ENCODE measurements at regions not wholly inside any gene's neighbourhood (a gene's known extent, or its start where the extent isn't known, plus 50 kb on each side); places are given as distances from the start of the nearest gene placed in this dataset.

DNA sequence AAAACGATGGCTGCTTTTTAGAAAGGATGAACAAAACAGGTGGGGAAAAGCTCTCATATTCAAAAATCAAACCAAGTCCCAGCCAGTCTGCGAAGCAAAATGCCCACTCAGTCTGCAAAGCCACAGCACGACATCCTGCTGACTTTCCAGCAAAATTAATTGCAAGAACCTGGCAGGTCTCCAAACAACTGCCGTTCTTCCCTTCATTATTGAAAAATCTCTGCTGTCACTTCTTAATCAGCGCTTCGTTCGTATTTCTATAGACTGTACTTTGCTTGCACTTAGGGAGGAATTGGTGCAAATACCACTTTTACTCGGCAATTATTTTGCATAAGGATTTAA, 222.4 kb downstream of the CBLN4 start:
- no peak for DNase-seq (ENCODE audit: low spot score)

DNA sequence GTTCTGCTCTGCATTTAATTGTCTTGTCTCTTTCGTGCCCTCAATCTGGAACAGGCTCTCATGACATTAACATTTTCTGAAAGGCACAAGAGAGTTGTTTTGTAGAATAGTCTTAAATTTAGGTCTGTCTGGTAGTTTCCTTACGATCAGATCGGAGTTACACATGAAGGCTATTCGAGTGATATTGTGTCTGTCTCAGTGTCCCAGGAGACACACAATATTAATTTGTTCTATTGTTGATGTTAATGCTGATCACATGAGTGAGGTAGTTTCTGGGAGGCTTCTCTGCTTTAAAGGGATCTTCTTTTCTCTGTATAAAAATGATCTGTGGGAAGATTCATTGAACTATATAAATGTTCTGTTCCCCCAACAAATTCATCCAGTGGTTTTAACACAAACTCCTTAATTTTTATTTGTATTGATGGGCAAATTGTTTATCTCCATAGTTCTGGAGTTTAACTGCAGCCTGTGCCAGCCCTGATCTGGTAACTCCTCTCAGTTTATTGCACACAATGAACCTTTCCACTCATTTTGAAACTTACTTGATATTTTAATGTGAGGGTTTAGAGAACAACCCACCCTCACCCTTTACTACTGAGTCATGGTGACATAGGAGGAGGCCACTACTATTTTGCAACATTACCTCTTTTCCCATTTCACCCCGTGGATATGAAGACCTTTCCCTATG, 223.0 kb downstream of the CBLN4 start:
- no peak for DNase-seq (ENCODE audit: low spot score)

DNA sequence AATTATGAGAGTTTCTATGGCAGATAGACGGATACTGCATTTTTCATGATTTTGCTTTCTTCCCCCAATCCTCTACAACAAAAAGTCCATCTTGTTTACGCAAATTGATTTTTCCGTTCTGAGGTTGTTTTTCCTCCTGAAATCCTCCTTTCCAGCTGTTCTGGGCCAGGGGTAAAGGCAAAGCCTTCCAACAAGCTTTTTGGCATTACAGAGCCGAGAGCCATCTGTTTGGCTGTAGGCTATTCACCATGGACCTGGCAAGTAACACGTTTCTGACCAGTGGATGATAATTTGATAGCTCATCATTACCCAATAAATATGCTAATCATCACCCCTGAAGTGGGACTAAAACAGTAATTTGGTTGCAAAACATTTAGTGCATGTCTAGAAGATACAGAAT, 226.5 kb downstream of the CBLN4 start:
- DNase-seq (ENCODE audit: low spot score), result no peak

DNA sequence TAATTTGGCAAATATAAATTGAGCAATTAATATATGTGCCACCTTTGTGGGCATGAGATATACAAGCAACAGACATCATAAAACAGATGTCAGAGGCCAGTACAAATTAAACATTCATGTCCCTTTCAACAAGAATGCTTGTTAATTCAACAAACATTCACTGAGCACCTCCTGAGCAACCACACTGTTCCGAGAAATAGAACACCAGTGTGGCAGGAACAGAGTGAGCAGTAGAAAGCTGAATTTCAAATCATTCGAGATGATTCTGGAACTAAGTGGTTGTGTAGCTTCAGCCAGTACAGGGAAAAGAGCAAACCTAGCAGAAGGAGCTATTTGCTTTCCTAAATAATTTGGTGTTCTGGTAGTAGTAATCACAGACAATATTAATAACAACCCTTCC, 227.7 kb downstream of the CBLN4 start:
- no peak for DNase-seq (ENCODE audit: low spot score)

DNA sequence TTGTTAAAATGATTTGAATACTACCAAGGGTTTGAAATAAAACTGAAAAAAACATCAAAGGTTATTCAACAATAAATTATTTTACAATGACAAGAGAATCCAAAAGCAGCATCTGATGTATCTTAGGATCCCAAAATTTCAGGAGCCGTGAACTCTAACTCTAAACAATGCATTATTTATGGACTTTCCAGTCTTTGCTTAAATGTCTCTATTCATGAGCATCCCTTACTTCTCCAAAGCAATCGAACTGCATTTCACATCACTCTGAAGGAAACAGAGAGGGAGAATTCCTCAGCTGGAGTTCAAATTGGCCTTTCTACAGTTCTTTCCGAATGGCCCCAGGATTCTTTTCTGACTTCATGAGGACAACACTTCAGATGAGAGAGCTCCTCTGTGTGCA, 229.1 kb downstream of the CBLN4 start:
- no peak for DNase-seq (ENCODE audit: low spot score)

DNA sequence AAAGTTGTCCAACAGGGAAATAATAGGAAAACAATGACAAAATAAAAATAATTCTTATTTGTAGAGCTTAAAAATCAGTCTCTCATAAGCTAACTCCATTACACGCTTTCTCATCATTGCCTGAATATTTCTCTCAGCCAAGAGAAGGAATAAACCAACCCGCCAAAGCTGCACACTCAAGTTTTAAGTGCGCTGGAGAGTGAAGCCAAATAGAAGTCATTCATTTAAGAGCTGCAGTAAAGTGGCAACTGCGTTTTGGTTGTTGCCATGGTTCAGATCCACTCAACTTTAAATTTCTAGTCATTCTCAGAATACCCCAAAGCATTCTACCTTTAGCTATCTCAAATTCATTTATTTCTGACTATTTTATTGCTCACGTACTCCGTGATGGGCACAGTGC, 230.7 kb downstream of the CBLN4 start:
- no peak for DNase-seq (ENCODE audit: low spot score)

DNA sequence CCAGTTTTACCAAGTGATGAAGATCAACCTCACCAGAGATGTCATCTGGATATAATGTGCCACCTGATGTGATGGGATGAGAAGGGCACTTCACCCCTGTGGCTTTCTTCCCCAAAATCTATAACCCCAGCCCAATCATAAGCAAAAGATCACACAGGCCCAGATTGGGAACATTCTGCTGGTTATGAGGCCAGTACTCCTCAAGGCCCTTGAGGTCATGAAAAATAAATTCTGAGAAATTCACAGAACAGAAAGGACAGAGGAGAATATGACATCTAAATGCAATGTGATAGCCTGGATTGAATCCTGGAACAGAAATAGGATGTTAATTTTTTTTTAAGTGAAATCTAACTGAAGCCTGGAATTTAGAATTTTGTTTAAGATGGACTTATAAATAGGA, 243.5 kb downstream of the CBLN4 start:
- no peak for DNase-seq (ENCODE audit: low spot score)

DNA sequence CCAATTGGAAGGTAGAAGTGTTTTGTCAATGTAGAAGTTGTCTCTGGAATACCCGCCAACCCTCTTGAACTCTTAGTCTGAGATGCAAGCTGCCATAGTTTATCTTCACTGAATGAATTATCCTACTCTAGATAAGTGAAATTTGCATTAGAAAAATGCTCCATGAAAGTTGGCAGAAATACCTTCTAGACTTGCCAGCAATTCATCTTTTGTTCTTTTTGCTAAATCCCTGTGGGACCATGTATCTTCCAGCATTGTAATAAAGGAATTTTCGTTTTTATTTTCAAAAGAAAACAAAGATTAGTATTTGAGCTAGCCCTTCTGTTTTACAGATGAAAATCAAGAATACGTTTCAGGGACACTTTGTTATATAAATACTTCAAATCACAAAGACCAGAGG, 244.2 kb downstream of the CBLN4 start:
- no peak for DNase-seq (ENCODE audit: low spot score)

DNA sequence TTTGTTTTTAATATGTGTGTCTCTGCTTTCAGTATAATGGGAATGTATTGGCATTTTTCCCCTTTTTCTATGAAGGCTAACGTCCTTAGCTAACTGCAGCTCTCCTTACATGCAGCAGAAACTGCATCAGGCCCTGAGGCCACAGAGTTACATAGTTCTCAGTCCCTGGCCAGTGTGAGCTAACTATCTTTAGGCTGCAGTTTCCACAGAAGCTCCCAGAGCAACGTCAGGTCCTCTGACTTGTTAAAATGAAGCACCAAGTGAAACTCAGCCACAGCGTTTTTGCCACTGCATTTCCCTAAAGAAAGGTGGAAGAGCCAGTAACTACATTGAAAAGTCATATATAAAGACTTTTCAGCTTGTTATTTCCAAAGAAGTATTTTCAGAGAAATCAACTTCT, 244.7 kb downstream of the CBLN4 start:
- no peak for DNase-seq (ENCODE audit: low spot score)

DNA sequence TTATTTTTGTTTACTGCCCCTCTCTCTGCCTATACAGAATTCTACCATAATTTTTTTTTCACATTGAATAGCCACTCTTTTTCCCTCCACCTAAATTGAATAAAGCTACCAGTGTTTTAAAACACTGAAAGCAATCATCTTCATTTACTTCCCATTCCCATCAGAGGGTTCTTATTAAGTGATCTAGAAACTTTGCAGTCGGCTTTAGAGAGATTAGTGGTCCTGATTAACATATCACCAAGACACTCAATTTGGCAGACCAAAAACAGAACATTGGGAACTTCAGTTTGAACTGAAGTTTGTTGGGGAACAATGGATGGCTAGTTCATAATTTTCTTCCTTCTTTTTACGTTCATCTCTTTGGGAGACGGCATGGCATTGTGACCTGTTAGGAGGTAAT, 249.5 kb downstream of the CBLN4 start:
- no peak for DNase-seq (ENCODE audit: low spot score)

DNA sequence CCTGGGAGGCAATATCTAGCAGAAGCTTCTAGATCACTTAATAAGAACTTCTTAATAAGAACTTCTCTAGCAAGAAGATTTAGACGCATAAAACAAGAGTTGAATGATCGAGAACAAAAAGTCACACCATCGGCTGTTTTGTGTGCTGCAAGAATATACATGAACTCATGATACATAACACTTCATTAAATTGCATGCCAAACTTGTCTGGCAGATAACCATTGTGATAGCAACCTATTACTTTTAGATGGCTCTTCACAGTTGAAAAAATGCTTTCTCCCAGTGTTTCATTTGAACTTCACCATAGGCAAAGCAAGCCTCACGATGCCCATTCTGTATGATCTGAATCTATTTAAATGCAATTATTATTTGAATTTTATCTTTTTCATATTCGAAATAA, 249.9 kb downstream of the CBLN4 start:
- no peak for DNase-seq (ENCODE audit: low spot score)

DNA sequence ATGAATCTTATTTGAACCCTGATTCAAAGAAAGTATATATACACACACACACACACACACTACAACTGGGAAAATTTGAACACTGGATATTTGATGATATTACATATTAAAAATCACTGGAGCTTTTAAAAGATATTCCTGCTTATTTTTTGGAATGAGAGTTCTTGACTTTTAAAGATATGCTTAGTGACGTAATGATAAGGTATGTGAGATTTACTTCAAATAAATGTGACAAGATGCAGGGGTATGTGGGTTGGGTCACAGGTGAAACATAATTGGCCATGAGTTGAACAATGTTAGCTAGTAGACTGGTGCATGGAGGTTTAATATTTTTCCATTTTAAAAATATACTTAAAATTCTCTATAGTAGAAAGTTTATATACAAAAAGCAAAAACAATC, 258.6 kb downstream of the CBLN4 start:
- no peak for DNase-seq (ENCODE audit: low spot score)

DNA sequence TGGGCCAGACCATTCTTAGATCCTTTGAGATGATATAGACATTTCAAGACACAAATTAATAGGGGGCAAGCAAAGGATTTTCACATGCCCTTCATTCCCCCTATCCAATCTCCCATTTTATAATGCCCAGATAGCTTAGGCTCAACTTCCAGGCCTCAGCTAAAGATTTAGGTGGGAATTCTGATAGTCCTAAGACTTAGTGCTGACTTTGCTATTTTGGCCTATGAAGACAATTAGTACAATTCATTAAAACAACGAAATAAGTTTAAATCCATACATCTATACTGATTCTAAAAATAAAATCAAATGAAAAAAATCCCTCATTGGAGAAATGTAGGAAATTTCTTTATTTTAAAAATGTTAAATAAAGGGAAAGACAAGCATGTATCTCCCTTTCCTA, 259.5 kb downstream of the CBLN4 start:
- no peak for DNase-seq (ENCODE audit: low spot score)

DNA sequence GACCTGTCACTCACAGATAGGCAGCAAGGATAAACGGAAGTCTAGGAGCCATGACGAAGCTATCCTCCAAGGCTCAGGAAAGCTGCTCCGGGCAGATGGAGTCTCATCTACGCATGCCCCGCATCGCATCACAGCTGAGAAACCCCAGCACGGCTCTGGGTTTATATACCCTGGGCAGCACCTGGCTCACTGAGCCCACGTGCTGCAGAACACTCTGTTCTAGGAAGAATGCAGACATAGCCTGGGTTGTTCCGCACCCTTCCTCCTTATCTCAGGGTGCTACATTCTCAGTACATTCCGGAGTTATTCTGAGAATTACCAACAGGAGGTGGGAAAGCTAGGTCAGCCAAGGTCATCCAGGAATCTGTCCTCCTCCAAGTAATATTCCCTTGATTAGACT, 260.4 kb downstream of the CBLN4 start:
- no peak for DNase-seq (ENCODE audit: low spot score)

DNA sequence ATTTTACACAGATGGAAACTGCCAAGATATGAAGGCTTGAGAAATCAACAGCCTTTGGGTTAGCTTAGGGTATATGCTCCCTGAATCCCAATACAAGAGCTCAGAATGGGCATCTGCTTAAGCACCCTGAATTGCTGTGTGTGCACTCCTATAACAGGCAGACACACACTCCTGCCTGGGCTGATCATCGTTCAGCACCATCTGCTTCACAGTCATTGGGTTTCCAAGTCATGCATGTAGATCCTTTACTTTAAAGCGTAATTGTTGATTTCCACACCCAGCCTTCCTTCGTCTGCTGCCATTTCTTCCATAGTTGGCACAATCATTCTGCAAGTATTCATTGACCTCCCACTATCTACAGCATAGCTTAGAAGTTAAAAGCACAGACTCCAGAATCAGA, 263.5 kb downstream of the CBLN4 start:
- no peak for DNase-seq (ENCODE audit: low spot score)

DNA sequence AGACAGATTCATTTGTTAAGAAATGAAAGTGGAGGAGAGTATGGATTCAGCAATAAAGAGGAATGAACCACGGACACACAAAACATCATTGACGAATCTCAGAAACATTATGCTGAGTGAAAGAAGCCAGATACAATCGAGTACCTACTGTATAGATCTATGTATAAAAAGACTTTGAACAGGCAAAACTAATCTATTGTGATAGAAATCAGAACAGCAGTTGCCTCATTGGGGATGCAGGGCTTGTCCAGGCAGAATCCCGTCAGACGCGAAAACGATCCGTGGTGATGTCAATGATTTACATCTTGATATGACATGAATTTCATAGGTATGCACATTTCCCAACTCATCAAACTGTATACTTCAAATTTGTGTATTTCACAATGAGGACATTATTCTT, 265.2 kb downstream of the CBLN4 start:
- no peak for DNase-seq (ENCODE audit: low spot score)

DNA sequence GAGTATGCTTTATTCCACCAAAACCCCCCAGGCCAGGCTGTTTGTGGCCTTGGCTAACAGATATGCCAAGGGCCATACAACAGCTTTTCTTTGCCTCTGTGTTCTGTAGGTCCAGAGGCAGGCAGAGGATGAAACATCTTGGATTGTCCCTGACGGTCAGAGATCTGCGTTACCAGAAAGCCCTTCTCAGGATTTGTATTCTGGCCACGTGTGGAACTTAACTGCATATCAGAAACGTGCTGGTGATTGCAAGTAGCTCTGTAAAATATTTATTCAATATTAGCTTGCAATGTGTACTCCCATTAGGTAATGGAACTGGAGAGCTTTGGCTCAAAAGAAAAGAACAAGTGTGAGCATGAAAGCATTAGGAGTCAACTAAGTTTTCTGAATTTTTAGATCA, 275.0 kb downstream of the CBLN4 start:
- no peak for DNase-seq (ENCODE audit: low spot score)

DNA sequence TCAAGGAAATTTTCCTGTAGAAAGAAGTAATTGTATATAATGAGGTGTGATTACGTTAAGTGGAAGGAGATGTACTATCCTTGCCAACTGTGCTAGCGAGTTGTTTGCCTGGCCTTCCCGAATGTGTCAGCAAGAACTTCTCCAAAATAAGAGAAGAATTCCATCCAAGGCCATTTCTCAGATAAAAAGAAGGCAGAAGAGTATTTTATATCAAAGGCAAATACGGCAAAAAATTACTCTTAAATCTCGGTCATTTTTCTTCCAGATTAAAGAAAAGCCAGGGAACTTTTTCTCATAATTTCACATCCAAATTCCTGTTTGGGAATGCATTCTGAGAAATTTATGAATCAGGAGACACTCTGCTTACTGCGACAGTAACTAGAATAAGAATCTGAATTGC, 290.6 kb downstream of the CBLN4 start:
- no peak for DNase-seq (ENCODE audit: low spot score)

DNA sequence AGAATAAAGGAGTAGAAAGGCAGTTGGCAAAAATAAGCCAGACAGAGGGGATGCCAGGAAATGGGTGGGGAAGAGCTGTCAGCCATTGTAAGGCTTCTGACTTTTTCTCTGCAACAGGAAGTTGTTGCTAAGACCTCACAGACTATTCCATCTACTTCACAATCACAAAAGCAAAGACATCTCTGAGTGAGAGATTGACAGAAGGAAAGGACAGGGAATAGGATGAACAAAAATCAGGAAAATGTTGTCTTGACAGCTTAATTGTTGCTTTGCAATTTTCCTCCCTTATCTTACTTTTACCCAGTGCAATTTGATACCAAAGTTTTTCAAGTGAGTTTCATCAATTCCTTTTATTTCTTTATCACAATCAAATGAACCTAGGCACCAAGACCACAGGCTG, 291.2 kb downstream of the CBLN4 start:
- no peak for DNase-seq (ENCODE audit: low spot score)

DNA sequence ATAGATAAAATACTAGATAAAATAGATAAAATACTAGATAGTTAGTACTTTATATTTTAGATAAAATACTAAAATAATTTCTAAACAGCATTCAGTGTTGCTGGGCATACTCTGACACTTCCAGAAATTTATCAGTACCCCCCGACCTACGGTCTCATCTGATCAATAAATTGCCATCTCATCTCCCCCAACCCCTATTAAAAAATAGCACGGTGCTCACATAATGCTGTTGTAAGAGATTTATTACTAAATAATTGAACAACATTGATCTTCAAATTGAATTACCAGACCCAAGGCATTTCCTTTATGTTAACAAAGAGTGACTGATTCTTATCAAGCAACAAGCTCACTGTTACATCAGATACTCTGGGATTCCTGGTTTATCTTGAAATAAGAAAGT, 300.9 kb downstream of the CBLN4 start:
- no peak for DNase-seq (ENCODE audit: low spot score)

DNA sequence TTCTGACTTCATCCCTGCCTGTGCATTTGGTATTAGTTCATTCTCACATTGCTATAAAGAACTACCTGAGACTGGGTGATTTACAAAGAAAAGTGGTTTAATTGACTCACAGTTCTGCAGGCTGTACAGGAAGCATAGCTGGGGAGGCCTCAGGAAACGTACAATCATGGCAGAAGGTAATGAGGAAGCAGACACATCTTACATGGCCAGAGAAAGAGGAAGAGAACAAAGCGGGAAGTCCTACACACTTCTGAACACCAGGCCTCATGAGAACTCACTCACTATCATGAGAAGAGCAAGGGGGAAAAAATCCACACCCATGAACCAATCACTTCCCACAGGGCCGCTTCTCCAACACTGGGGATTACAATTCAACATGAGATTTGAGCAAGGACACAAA, 303.9 kb downstream of the CBLN4 start:
- no peak for DNase-seq (ENCODE audit: low spot score)

DNA sequence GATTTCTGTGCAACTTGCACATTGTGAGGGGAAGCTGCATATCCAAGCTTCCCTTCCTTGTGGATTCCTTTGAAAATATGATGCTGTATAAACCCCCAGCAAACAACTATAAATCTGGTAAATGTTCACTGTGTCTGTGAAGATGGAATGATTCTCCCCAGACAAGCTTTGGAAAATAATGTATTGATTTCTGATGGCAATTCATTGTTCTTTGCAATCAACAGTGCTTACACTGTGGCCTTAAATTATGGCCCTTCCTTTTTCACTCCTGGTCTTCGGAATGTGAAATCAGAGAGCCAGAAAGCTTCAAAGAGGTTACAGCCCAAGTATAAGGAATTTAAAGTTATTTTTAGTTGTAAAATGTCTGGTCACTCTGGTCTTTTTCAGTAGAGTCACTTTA, 308.8 kb downstream of the CBLN4 start:
- DNase-seq (ENCODE audit: low spot score), result no peak

DNA sequence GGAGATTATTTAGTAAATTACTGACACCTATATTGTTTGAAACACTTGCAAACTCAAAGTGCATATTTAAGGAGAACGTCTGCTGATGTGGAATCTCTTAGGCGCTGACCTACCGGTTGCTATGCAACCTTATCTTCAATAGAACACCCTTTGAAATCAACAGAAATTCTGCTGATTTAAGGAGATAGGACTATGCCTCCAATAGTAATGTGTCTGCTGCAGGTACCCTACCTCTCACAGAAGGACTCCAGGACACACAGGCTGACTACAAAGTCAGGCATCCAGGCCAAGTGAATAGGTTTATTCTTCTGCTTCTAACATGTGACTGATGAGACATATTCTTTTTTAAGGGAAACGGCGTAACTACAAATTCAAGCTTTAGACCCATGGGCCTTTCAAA, 311.7 kb downstream of the CBLN4 start:
- no peak for DNase-seq (ENCODE audit: low spot score)

DNA sequence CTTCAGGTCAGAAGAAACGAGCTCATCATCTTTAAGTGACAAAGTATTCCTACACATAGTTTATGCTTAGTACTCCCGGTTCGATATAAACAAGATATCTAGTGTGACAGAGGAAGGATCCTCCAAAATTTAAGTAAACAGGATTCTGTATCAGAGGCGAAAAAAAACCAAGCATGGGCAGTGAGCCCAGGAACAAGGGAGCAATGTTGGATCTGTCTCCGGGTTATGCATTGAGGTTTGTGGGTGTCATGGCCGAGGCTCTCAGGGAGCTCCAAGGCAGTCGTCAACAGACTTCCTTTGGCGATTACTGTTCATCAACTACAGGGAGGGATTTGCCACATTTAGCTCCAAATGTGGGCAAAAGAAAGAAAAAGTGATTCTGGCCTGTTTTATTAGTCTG, 319.5 kb downstream of the CBLN4 start:
- DNase-seq (ENCODE audit: low spot score), result no peak

DNA sequence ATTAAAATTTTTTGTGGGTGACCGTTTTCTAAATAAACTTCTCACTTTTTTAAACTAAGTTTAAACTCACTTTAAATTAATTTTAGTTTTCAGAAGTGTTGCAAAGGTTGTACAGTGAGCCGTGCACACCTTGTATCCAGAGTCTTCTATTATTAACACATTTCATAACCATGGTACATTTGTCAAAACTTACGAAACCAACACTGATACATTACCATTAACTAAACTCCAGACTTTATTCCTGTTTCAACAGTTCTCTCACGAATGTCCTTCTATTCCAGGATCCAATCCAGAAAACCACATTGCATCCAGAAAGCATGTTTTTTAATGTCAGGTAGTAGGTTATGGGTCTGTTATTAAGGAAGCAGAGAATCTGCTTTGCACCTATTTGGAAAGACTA, 319.9 kb downstream of the CBLN4 start:
- DNase-seq (ENCODE audit: low spot score), result no peak
